HCT116 (cell line): ENCODE measurements at regions not wholly inside any gene's neighbourhood (a gene's known extent, or its start where the extent isn't known, plus 50 kb on each side); places are given as distances from the start of the nearest gene placed in this dataset.

Source experiments
- ATAC-seq: fragments of 200-7000 bp; cut with Tn5 transposase; 2 replicates; pipeline ENCODE4 v1.9.1; 2020; ENCODE audit warnings: mild to moderate bottlenecking, moderate library complexity
- BruUV-seq: library from RNA; stranded (reverse); fragments of 400-500 nt; replicated peaks from 2 replicates; lab custom pipeline; 2021; lab: Mats Ljungman, UMichigan
- CTCF ChIA-PET: fragments of 300-600 bp; sonication (Branson Sonifier 250); formaldehyde crosslinking; loops from one replicate; lab custom pipeline; 2021; ENCODE audit warnings: antibody characterized with exemption; lab: Charles Lee
- POLR2A ChIA-PET: fragments of 300-600, 350-600 bp; sonication (Branson Sonifier 250); formaldehyde crosslinking; loops from one replicate; lab custom pipeline; 2021; ENCODE audit warnings: antibody characterized with exemption; lab: Charles Lee
- RAD21 ChIA-PET, 2 experiments: fragments of 300-600 bp; sonication (Branson Sonifier 250); formaldehyde crosslinking; loops; one replicate each; lab custom pipeline; 2023; ENCODE audit warnings: low total read pairs in 2 of 2; ENCODE audit not compliant: uncharacterized antibody in 2 of 2, unreplicated experiment in 2 of 2, low non-redundant PET in 1 of 2; lab: Charles Lee
- DNase-seq: peaks from one replicate; pipeline ENCODE4 v3.0.0-alpha.2; 2010; ENCODE audit warnings: low read depth, low spot score
- H2AFZ ChIP-seq: fragments of 200-600 bp; shearing (Covaris generic), sonication (generic); 2 replicates; pipeline ENCODE4 v1.6.1; 2017; ENCODE audit warnings: low read depth, mixed run types, mixed read lengths, antibody characterized with exemption, low read length; ENCODE audit not compliant: poor library complexity, severe bottlenecking
- H3K27ac ChIP-seq: 2 replicates; pipeline ENCODE4 v1.5.1; 2012; ENCODE audit warnings: low read depth, low read length
- H3K27me3 ChIP-seq: fragments of 200-600 bp; sonication (generic); 2 replicates; pipeline ENCODE4 v1.6.1; 2016; ENCODE audit warnings: mixed run types, low read length, mixed read lengths; ENCODE audit not compliant: insufficient read depth
- H3K36me3 ChIP-seq, 2 experiments: fragments of 200-500 bp in 1 of 2; fragments of 200-600 bp in 1 of 2; sonication (Bioruptor generic) in 1 of 2; sonication (generic) in 1 of 2; 2 replicates each; pipeline versions ENCODE4 v1.5.1 to v1.6.1; 2014 to 2016; ENCODE audit warnings: low read length in 2 of 2, inconsistent platforms in 1 of 2, mixed read lengths in 1 of 2, mixed run types in 1 of 2; ENCODE audit not compliant: insufficient read depth in 2 of 2, control insufficient read depth in 1 of 2
- H3K4me1 ChIP-seq, 2 experiments: fragments of 200-600 bp in 1 of 2; sonication (generic) in 1 of 2; 2 replicates each; pipeline versions ENCODE4 v1.5.1 to v1.6.1; 2012 to 2017; ENCODE audit warnings: low read length in 2 of 2, inconsistent platforms in 1 of 2, mild to moderate bottlenecking in 1 of 2, mixed read lengths in 1 of 2, mixed run types in 1 of 2, moderate library complexity in 1 of 2; ENCODE audit not compliant: insufficient read depth in 2 of 2, control insufficient read depth in 1 of 2
- H3K4me2 ChIP-seq: fragments of 200-600 bp; sonication (generic); 2 replicates; pipeline ENCODE4 v1.6.1; 2017; ENCODE audit warnings: mixed run types, low read length, mixed read lengths
- H3K4me3 ChIP-seq, 2 experiments: fragments of 200-600 bp in 1 of 2; sonication (generic) in 1 of 2; replicated peaks in 1 of 2; 2 replicates each; pipeline ENCODE4 v1.5.1; 2011 to 2016; ENCODE audit warnings: low read length in 2 of 2, control low read depth in 1 of 2, low read depth in 1 of 2, mild to moderate bottlenecking in 1 of 2, mixed read lengths in 1 of 2, mixed run types in 1 of 2
- H3K79me2 ChIP-seq: fragments of 200-600 bp; sonication (generic); 2 replicates; pipeline ENCODE4 v1.6.1; 2017; ENCODE audit warnings: mild to moderate bottlenecking, mixed run types, low read length, moderate library complexity, mixed read lengths; ENCODE audit not compliant: insufficient read depth
- H3K9ac ChIP-seq: fragments of 200-600 bp; sonication (generic); 2 replicates; pipeline ENCODE4 v1.6.1; 2016; ENCODE audit warnings: low read length, mixed read lengths
- H3K9me2 ChIP-seq: fragments of 200-600 bp; sonication (generic), shearing (Covaris generic); 2 replicates; pipeline ENCODE4 v1.6.1; 2017; ENCODE audit warnings: mixed run types, mild to moderate bottlenecking, moderate library complexity; ENCODE audit not compliant: insufficient read depth
- H3K9me3 ChIP-seq, 2 experiments: fragments of 200-500 bp in 1 of 2; fragments of 200-600 bp in 1 of 2; sonication (Bioruptor generic) in 1 of 2; sonication (generic) in 1 of 2; 2 replicates each; pipeline ENCODE4 v1.6.1; 2014 to 2017; ENCODE audit warnings: low read length in 2 of 2, mixed read lengths in 2 of 2, inconsistent platforms in 1 of 2, low read depth in 1 of 2, mild to moderate bottlenecking in 1 of 2, mixed run types in 1 of 2, moderate library complexity in 1 of 2; ENCODE audit not compliant: control insufficient read depth in 1 of 2, insufficient read depth in 1 of 2
- H4K20me1 ChIP-seq: fragments of 200-600 bp; sonication (generic), shearing (Covaris generic); 2 replicates; pipeline ENCODE4 v1.6.1; 2017; ENCODE audit warnings: mixed run types, mild to moderate bottlenecking, moderate library complexity; ENCODE audit not compliant: insufficient read depth
- ATF3 ChIP-seq: IDR thresholded peaks from 2 replicates; pipeline ENCODE4 v1.6.1; 2012
- CBX3 ChIP-seq: IDR thresholded peaks from 2 replicates; pipeline ENCODE4 v1.6.1; 2012; ENCODE audit warnings: low read depth
- CEBPB ChIP-seq: IDR thresholded peaks from 2 replicates; pipeline ENCODE4 v1.6.1; 2012; ENCODE audit warnings: low read depth
- ELF1 ChIP-seq: IDR thresholded peaks from 2 replicates; pipeline ENCODE4 v1.6.1; 2012; ENCODE audit warnings: low read depth, borderline replicate concordance
- FOSL1 ChIP-seq: IDR thresholded peaks from 2 replicates; pipeline ENCODE4 v1.6.1; 2012; ENCODE audit warnings: low read depth
- JUND ChIP-seq: IDR thresholded peaks from 2 replicates; pipeline ENCODE4 v1.6.1; 2012
- MAX ChIP-seq: IDR thresholded peaks from 2 replicates; pipeline ENCODE4 v1.6.1; 2012
- POLR2A ChIP-seq: IDR thresholded peaks from 2 replicates; pipeline ENCODE4 v1.7.0; 2011; ENCODE audit warnings: borderline replicate concordance; ENCODE audit not compliant: insufficient read depth, insufficient read length; ENCODE audit errors: extremely low read depth
- RAD21 ChIP-seq: IDR thresholded peaks from 2 replicates; pipeline ENCODE4 v1.6.1; 2012; ENCODE audit warnings: low read depth, mild to moderate bottlenecking
- REST ChIP-seq: IDR thresholded peaks from 2 replicates; pipeline ENCODE4 v1.6.1; 2012; ENCODE audit warnings: low read depth
- SP1 ChIP-seq: IDR thresholded peaks from 2 replicates; pipeline ENCODE4 v1.6.1; 2012; ENCODE audit warnings: low read depth
- SRF ChIP-seq: IDR thresholded peaks from 2 replicates; pipeline ENCODE4 v1.6.1; 2012; ENCODE audit warnings: low read depth
- TCF7L2 ChIP-seq: IDR thresholded peaks from 2 replicates; pipeline ENCODE4 v1.7.0; 2011; ENCODE audit warnings: borderline replicate concordance, inconsistent platforms; ENCODE audit not compliant: insufficient read depth, insufficient read length; ENCODE audit errors: extremely low read depth
- YY1 ChIP-seq: IDR thresholded peaks from 2 replicates; pipeline ENCODE4 v1.6.1; 2011; ENCODE audit warnings: low read length, low read depth, moderate library complexity, mild to moderate bottlenecking; ENCODE audit not compliant: insufficient replicate concordance; ENCODE audit errors: extremely low read depth
- ZBTB33 ChIP-seq: IDR thresholded peaks from 2 replicates; pipeline ENCODE4 v1.6.1; 2011; ENCODE audit warnings: mild to moderate bottlenecking, low read length, moderate library complexity; ENCODE audit not compliant: insufficient replicate concordance; ENCODE audit errors: extremely low read depth
- intact Hi-C: fragments of 100-400 bp; cut with micrococcal nuclease; formaldehyde crosslinking; loops from 2 replicates; pipeline ENCODE4 v1.10.0; 2022

- Histone ChIP-seq H3K4me3 (no peak overlapping the region), H4K20me1 (no peaks in the 10 kb centered on the region), H3K4me2 (no peak overlapping the region), H3K9me3 (no peaks in the 10 kb centered on the region), H3K9me2 (no peaks in the 10 kb centered on the region), H3K27ac (no peak overlapping the region), H3K36me3 (no peaks in the 10 kb centered on the region), H3K27me3 (no peaks in the 10 kb centered on the region), H3K9ac (no peak overlapping the region), H2AFZ (no peak overlapping the region), H3K79me2 (no peaks in the 10 kb centered on the region), H3K4me1 (no peaks in the 10 kb centered on the region)
- BruUV-seq, result no TSS peak
- ChIA-PET POLR2A (no interaction called here), CTCF (no interaction called here), RAD21 (no interaction called here)
- TF ChIP-seq SP1 (no peak), POLR2A (no peak), ELF1 (no peak), TCF7L2 (no peak), ATF3 (no peak), CBX3 (no peak), YY1 (no peak), JUND (no peak), REST (no peak), CEBPB (no peak), MAX (no peak), SRF (no peak), ZBTB33 (no peak), FOSL1 (no peak), RAD21 (no peak)
- DNase-seq (no peak), ATAC-seq (no peak)
- intact Hi-C loops, result no loop called here
Observed at GRCh38 chrX:4179031-4179430, 465.6 kb upstream of the PRKX start.
